ENCODE measurements at regions not wholly inside any gene's neighbourhood (a gene's known extent, or its start where the extent isn't known, plus 50 kb on each side); places are given as distances from the start of the nearest gene placed in this dataset.
A peak's percentile ranks its signal among the peaks of the same experiment; 100 is the strongest.

GRCh38 chr6:113632220-113632864 is 224.8 kb upstream of the MARCKS start:
- TF ChIP-seq POLR2A (IDR thresholded peaks at IDR 0.05) = peak in 1 of 2 donors; percentile 31
- peak in 1 of 6 experiments; percentile 2 for TF ChIP-seq CTCF (IDR thresholded peaks at IDR 0.05)
